IMR-90 (cell line): ENCODE measurements at regions not wholly inside any gene's neighbourhood (a gene's known extent, or its start where the extent isn't known, plus 50 kb on each side); places are given as distances from the start of the nearest gene placed in this dataset.

Experiments
- ATAC-seq: fragments of 200-7000 bp; cut with Tn5 transposase; 2 replicates; pipeline ENCODE4 v1.9.1; 2020; ENCODE audit warnings: low read depth, mild to moderate bottlenecking, moderate library complexity
- BruUV-seq: library from RNA; stranded (reverse); fragments of 400-500 nt; replicated peaks from 2 replicates; lab custom pipeline; 2021; lab: Mats Ljungman, UMichigan
- CTCF ChIA-PET: fragments of 300-600 bp; formaldehyde crosslinking; extraction: SDS; loops from one replicate; lab custom pipeline; 2021; ENCODE audit warnings: antibody characterized with exemption; lab: Yijun Ruan, JAX
- POLR2A ChIA-PET: fragments of 300-600 bp; sonication (Branson Sonifier 250); formaldehyde crosslinking; loops from one replicate; lab custom pipeline; 2022; ENCODE audit warnings: antibody characterized with exemption; ENCODE audit not compliant: unreplicated experiment; lab: Charles Lee
- DNase-seq: peaks from one replicate; pipeline ENCODE4 v3.0.0; 2013
- H2AFZ ChIP-seq: replicated peaks from 2 replicates; pipeline ENCODE3; 2013; ENCODE audit warnings: low read length, mild to moderate bottlenecking; ENCODE audit not compliant: poor library complexity
- H2AK5ac ChIP-seq: 2 replicates; pipeline ENCODE4 v1.6.1; 2013; ENCODE audit warnings: low read depth, low read length, inconsistent platforms
- H2AK9ac ChIP-seq: replicated peaks from 2 replicates; pipeline ENCODE3; 2013; ENCODE audit warnings: mild to moderate bottlenecking, low read depth, low read length, moderate library complexity; ENCODE audit not compliant: poor library complexity
- H2BK120ac ChIP-seq: 2 replicates; pipeline ENCODE4 v1.6.1; 2013; ENCODE audit warnings: low read depth, low read length, inconsistent platforms
- H2BK15ac ChIP-seq: 3 replicates; pipeline ENCODE4 v1.6.1; 2013; ENCODE audit warnings: low read depth, low read length, inconsistent platforms
- H2BK20ac ChIP-seq: 2 replicates; pipeline ENCODE4 v1.6.1; 2013; ENCODE audit warnings: low read depth, mild to moderate bottlenecking, inconsistent platforms, low read length, moderate library complexity
- H2BK5ac ChIP-seq: 2 replicates; pipeline ENCODE4 v1.6.1; 2013; ENCODE audit warnings: mild to moderate bottlenecking, low read depth, low read length, inconsistent platforms; ENCODE audit not compliant: poor library complexity, severe bottlenecking
- H3K14ac ChIP-seq: replicated peaks from 2 replicates; pipeline ENCODE4 v1.6.1; 2013; ENCODE audit warnings: low read depth, low read length, inconsistent platforms
- H3K18ac ChIP-seq: 2 replicates; pipeline ENCODE4 v1.6.1; 2013; ENCODE audit warnings: low read depth, low read length, control low read depth
- H3K23ac ChIP-seq: 2 replicates; pipeline ENCODE4 v1.6.1; 2013; ENCODE audit warnings: low read depth, low read length, inconsistent platforms
- H3K27ac ChIP-seq: 2 replicates; pipeline ENCODE4 v1.5.1; 2013; ENCODE audit warnings: mild to moderate bottlenecking, control low read depth, low read length; ENCODE audit not compliant: insufficient read depth
- H3K27me3 ChIP-seq: 2 replicates; pipeline ENCODE4 v1.6.1; 2013; ENCODE audit warnings: low read length; ENCODE audit not compliant: control insufficient read depth, insufficient read depth
- H3K36me3 ChIP-seq: 2 replicates; pipeline ENCODE4 v1.6.1; 2013; ENCODE audit warnings: low read length, mixed read lengths; ENCODE audit not compliant: control insufficient read depth, insufficient read depth
- H3K4ac ChIP-seq: 2 replicates; pipeline ENCODE4 v1.6.1; 2013; ENCODE audit warnings: low read depth, low read length, inconsistent platforms
- H3K4me1 ChIP-seq: 2 replicates; pipeline ENCODE4 v1.6.1; 2013; ENCODE audit warnings: low read length, mixed read lengths; ENCODE audit not compliant: control insufficient read depth, insufficient read depth
- H3K4me2 ChIP-seq: 2 replicates; pipeline ENCODE4 v1.6.1; 2013; ENCODE audit warnings: low read depth, mild to moderate bottlenecking, control low read depth, low read length, moderate library complexity
- H3K4me3 ChIP-seq: 2 replicates; pipeline ENCODE4 v1.5.1; 2013; ENCODE audit warnings: low read depth, mild to moderate bottlenecking, control low read depth, low read length, moderate library complexity; ENCODE audit not compliant: insufficient read depth
- H3K56ac ChIP-seq: 2 replicates; pipeline ENCODE4 v1.6.1; 2013; ENCODE audit warnings: low read length, inconsistent platforms; ENCODE audit not compliant: insufficient read depth; ENCODE audit errors: extremely low read depth
- H3K79me1 ChIP-seq, 2 experiments: 2 replicates each; pipeline ENCODE4 v1.6.1; 2013; ENCODE audit warnings: low read length in 2 of 2, inconsistent platforms in 1 of 2, low read depth in 1 of 2
- H3K9ac ChIP-seq: 2 replicates; pipeline ENCODE4 v1.6.1; 2013; ENCODE audit warnings: low read depth, low read length, control low read depth
- H3K9me1 ChIP-seq: 2 replicates; pipeline ENCODE4 v1.6.1; 2013; ENCODE audit warnings: low read length, inconsistent platforms; ENCODE audit not compliant: insufficient read depth
- H3K9me3 ChIP-seq: 2 replicates; pipeline ENCODE4 v1.6.1; 2013; ENCODE audit warnings: low read length; ENCODE audit not compliant: control insufficient read depth, insufficient read depth
- H4K20me1 ChIP-seq: 2 replicates; pipeline ENCODE4 v1.6.1; 2013; ENCODE audit warnings: low read length, inconsistent platforms; ENCODE audit not compliant: insufficient read depth
- H4K5ac ChIP-seq: 2 replicates; pipeline ENCODE4 v1.6.1; 2013; ENCODE audit warnings: mild to moderate bottlenecking, low read depth, low read length, control low read depth
- H4K8ac ChIP-seq, 2 experiments: 2 replicates each; pipeline ENCODE4 v1.6.1; 2013; ENCODE audit warnings: low read depth in 2 of 2, low read length in 2 of 2, control low read depth in 1 of 2, inconsistent platforms in 1 of 2
- H4K91ac ChIP-seq: 2 replicates; pipeline ENCODE4 v1.6.1; 2013; ENCODE audit warnings: low read depth, low read length, inconsistent platforms; ENCODE audit not compliant: insufficient read depth
- CHD1 ChIP-seq: IDR thresholded peaks from 2 replicates; pipeline ENCODE4 v1.6.1; 2012; ENCODE audit warnings: low read depth, low read length, improper control_type of control experiment
- ELK1 ChIP-seq: fragments of 150-350 bp; IDR thresholded peaks from 2 replicates; pipeline ENCODE4 v1.6.1; 2016; ENCODE audit warnings: low read depth, mild to moderate bottlenecking, low read length, moderate library complexity, borderline replicate concordance
- FOS ChIP-seq: fragments of 150-350 bp; IDR thresholded peaks from 2 replicates; pipeline ENCODE4 v1.6.1; 2016; ENCODE audit warnings: low read depth, low read length
- MAFK ChIP-seq: IDR thresholded peaks from 2 replicates; pipeline ENCODE4 v1.6.1; 2012; ENCODE audit warnings: low read depth, low read length, improper control_type of control experiment
- MAZ ChIP-seq: IDR thresholded peaks from 2 replicates; pipeline ENCODE4 v1.6.1; 2012; ENCODE audit warnings: low read depth, mild to moderate bottlenecking, low read length, improper control_type of control experiment, moderate library complexity, borderline replicate concordance
- MXI1 ChIP-seq: IDR thresholded peaks from 2 replicates; pipeline ENCODE4 v1.6.1; 2012; ENCODE audit warnings: low read depth, mild to moderate bottlenecking, low read length, moderate library complexity, borderline replicate concordance
- RAD21 ChIP-seq: IDR thresholded peaks from 2 replicates; pipeline ENCODE4 v1.6.1; 2012; ENCODE audit warnings: low read length, improper control_type of control experiment
- RCOR1 ChIP-seq: IDR thresholded peaks from 2 replicates; pipeline ENCODE4 v1.6.1; 2012; ENCODE audit warnings: mild to moderate bottlenecking, low read length, improper control_type of control experiment; ENCODE audit not compliant: insufficient replicate concordance
- WGBS, 2 experiments: methylation state at CpG; one replicate each; pipeline versions ENCODE4 v1.1.5 to v1.1.7; 2013; ENCODE audit warnings: missing lambda C conversion rate in 2 of 2; ENCODE audit not compliant: insufficient read length in 1 of 2; ENCODE audit errors: extremely low coverage in 2 of 2; 5-methylcytosine and 5-hydroxymethylcytosine counted together
- dilution Hi-C: fragments of 300-500 bp; cut with HindIII; formaldehyde crosslinking; loops from one replicate; pipeline ENCODE4 v1.14.3; 2018; ENCODE audit warnings: low sequenced_read_pairs; ENCODE audit not compliant: unreplicated experiment
- in situ Hi-C: fragments of 300-500 bp; cut with MboI; formaldehyde crosslinking; loops from 3 replicates; pipeline ENCODE4 v1.14.3; 2019; ENCODE audit warnings: low sequenced_read_pairs, inconsistent platforms, mixed read lengths
- intact Hi-C: fragments of 100-400 bp; cut with micrococcal nuclease; formaldehyde crosslinking; loops from 2 replicates; pipeline ENCODE4 v1.10.0; 2022

- dilution Hi-C loops (no loop called here), intact Hi-C loops (no loop called here), in situ Hi-C loops (no loop called here)
- no peak for ATAC-seq
- Histone ChIP-seq H2AK9ac (no peak overlapping the region), H3K79me1 (no peaks in the 10 kb centered on the region), H3K56ac (no peak overlapping the region), H3K23ac (no peak overlapping the region), H3K36me3 (no peaks in the 10 kb centered on the region), H3K14ac (no peak overlapping the region), H3K4ac (no peak overlapping the region), H4K20me1 (no peaks in the 10 kb centered on the region), H3K9me1 (no peaks in the 10 kb centered on the region), H3K18ac (no peak overlapping the region), H2AK5ac (no peak overlapping the region), H2BK15ac (no peak overlapping the region), H4K8ac (no peak overlapping the region), H3K27ac (no peak overlapping the region), H4K91ac (no peak overlapping the region), H4K5ac (no peak overlapping the region), H2BK5ac (no peak overlapping the region), H2BK120ac (no peak overlapping the region), H3K4me1 (no peaks in the 10 kb centered on the region), H3K9ac (no peak overlapping the region), H2AFZ (no peak overlapping the region), H2BK20ac (no peak overlapping the region), H3K4me2 (no peak overlapping the region), H3K4me3 (no peak overlapping the region), H3K27me3 (no peaks in the 10 kb centered on the region), H3K9me3 (peaks cover 8% of the 10 kb centered on the region)
- 0% methylated on average over 1 of the region's 1 CpG; no CpG with 5 or more reads in 1 of the 2 experiments for WGBS, 2 experiments
- CTCF ChIA-PET: no interaction called here
- no peak for DNase-seq
- no peak for TF ChIP-seq RAD21
- no peak for TF ChIP-seq MAFK
- no peak for TF ChIP-seq MXI1
- TF ChIP-seq RCOR1: no peak
- no peak for TF ChIP-seq FOS
- no peak for TF ChIP-seq MAZ
- TF ChIP-seq ELK1: no peak
- no peak for TF ChIP-seq CHD1
- POLR2A ChIA-PET: no interaction called here
- BruUV-seq: no TSS peak
These were observed 495.2 kb upstream of the EPHA6 start for GRCh38 chr3:96319166-96319565.
